Endothelial cell of umbilical vein (primary cell): ENCODE measurements at regions not wholly inside any gene's neighbourhood (a gene's known extent, or its start where the extent isn't known, plus 50 kb on each side); places are given as distances from the start of the nearest gene placed in this dataset.

Experiments used
- MYC ChIP-seq: IDR thresholded peaks from one replicate; pipeline ENCODE4 v1.6.1; 2011; ENCODE audit warnings: mild to moderate bottlenecking, low read depth, low read length
- POLR2A ChIP-seq: IDR thresholded peaks from 2 replicates; pipeline ENCODE4 v1.6.1; 2012; ENCODE audit warnings: low read depth, mild to moderate bottlenecking, control low read depth, low read length
- POLR2AphosphoS5 ChIP-seq: IDR thresholded peaks from 2 replicates; pipeline ENCODE4 v1.6.1; 2012; ENCODE audit warnings: low read depth, mild to moderate bottlenecking, control low read depth, low read length, moderate library complexity; ENCODE audit not compliant: insufficient read depth
- TF ChIP-seq, protein P1 (sequence below), 2 donors: IDR thresholded peaks; 1 replicate in 1 of 2; 2 replicates in 1 of 2; pipeline ENCODE4 v1.5.1; 2011; ENCODE audit warnings: low read length in 2 of 2, mild to moderate bottlenecking in 2 of 2, moderate library complexity in 2 of 2, control low read depth in 1 of 2, inconsistent platforms in 1 of 2, low read depth in 1 of 2; ENCODE audit not compliant: insufficient read depth in 1 of 2; ENCODE audit errors: extremely low read depth in 1 of 2
- TF ChIP-seq, protein P2 (sequence below): IDR thresholded peaks from 2 replicates; pipeline ENCODE4 v1.6.1; 2011; ENCODE audit not compliant: insufficient read depth, insufficient read length

- TF ChIP-seq POLR2A = no peak
- TF ChIP-seq, protein P1, sequence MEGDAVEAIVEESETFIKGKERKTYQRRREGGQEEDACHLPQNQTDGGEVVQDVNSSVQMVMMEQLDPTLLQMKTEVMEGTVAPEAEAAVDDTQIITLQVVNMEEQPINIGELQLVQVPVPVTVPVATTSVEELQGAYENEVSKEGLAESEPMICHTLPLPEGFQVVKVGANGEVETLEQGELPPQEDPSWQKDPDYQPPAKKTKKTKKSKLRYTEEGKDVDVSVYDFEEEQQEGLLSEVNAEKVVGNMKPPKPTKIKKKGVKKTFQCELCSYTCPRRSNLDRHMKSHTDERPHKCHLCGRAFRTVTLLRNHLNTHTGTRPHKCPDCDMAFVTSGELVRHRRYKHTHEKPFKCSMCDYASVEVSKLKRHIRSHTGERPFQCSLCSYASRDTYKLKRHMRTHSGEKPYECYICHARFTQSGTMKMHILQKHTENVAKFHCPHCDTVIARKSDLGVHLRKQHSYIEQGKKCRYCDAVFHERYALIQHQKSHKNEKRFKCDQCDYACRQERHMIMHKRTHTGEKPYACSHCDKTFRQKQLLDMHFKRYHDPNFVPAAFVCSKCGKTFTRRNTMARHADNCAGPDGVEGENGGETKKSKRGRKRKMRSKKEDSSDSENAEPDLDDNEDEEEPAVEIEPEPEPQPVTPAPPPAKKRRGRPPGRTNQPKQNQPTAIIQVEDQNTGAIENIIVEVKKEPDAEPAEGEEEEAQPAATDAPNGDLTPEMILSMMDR (IDR thresholded peaks at IDR 0.05; ENCODE audit: extremely low read depth in 1 of 2, insufficient read depth in 1 of 2, low read depth in 1 of 2, low read length in 2 of 2) = no peak
- TF ChIP-seq POLR2AphosphoS5 = no peak
- TF ChIP-seq, protein P2, sequence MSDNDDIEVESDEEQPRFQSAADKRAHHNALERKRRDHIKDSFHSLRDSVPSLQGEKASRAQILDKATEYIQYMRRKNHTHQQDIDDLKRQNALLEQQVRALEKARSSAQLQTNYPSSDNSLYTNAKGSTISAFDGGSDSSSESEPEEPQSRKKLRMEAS = no peak
- TF ChIP-seq MYC = no peak
Observed at GRCh38 chr1:234769284-234769985, 159.5 kb upstream of the IRF2BP2 start.
